HepG2 (cell line): ENCODE measurements at regions not wholly inside any gene's neighbourhood (a gene's known extent, or its start where the extent isn't known, plus 50 kb on each side); places are given as distances from the start of the nearest gene placed in this dataset.

Experiments used
- BATF2 ChIP-seq: sonication (generic); formaldehyde crosslinking; IDR thresholded peaks from 2 replicates; pipeline ENCODE4 v1.8.0; 2022; ENCODE audit warnings: mild to moderate bottlenecking, missing genetic modification reagents, moderate library complexity
- CTCF ChIP-seq: sonication (generic); formaldehyde crosslinking; IDR thresholded peaks from 2 replicates; pipeline ENCODE4 v1.5.0; 2020; ENCODE audit warnings: mild to moderate bottlenecking, missing genetic modification reagents, moderate library complexity
- E2F2 ChIP-seq: sonication (generic); formaldehyde crosslinking; IDR thresholded peaks from 2 replicates; pipeline ENCODE4 v1.4.0; 2020; ENCODE audit warnings: missing genetic modification reagents, borderline replicate concordance
- KLF11 ChIP-seq: IDR thresholded peaks from 2 replicates; pipeline ENCODE4 v1.6.1; 2016; ENCODE audit warnings: missing compliant biosample characterization
- KLF16 ChIP-seq, 2 experiments: sonication (generic) in 1 of 2; formaldehyde crosslinking in 1 of 2; IDR thresholded peaks; 2 replicates each; pipeline versions ENCODE4 v1.6.1 to v1.8.0; 2016 to 2023; ENCODE audit warnings: missing genetic modification reagents in 2 of 2, missing compliant biosample characterization in 1 of 2
- NFRKB ChIP-seq: fragments of 450-650 bp; IDR thresholded peaks from 2 replicates; pipeline ENCODE4 v1.6.1; 2017
- POGZ ChIP-seq: sonication (generic); formaldehyde crosslinking; IDR thresholded peaks from 2 replicates; pipeline ENCODE4 v1.4.0; 2020; ENCODE audit warnings: mild to moderate bottlenecking, missing genetic modification reagents
- TCF7 ChIP-seq: sonication (generic); IDR thresholded peaks from 2 replicates; pipeline ENCODE4 v1.6.1; 2016; ENCODE audit warnings: antibody characterized with exemption, low read depth
- ZFAT ChIP-seq: sonication (generic); formaldehyde crosslinking; conservative IDR thresholded peaks from 2 replicates; pipeline ENCODE4 v1.8.1; 2023; ENCODE audit warnings: missing genetic modification reagents, inconsistent platforms
- ZFP1 ChIP-seq: IDR thresholded peaks from 2 replicates; pipeline ENCODE4 v1.6.1; 2016
- TF ChIP-seq, protein P1 (sequence below): sonication (generic); formaldehyde crosslinking; IDR thresholded peaks from 2 replicates; pipeline ENCODE4 v1.4.0; 2020; ENCODE audit warnings: low read depth, mild to moderate bottlenecking, missing genetic modification reagents
- TF ChIP-seq, protein P2 (sequence below): sonication (generic); formaldehyde crosslinking; IDR thresholded peaks from 2 replicates; pipeline ENCODE4 v1.4.0; 2020; ENCODE audit warnings: mild to moderate bottlenecking, missing genetic modification reagents

- no peak for TF ChIP-seq ZFP1 (CRISPR knock-in tag)
- no peak for TF ChIP-seq POGZ (CRISPR knock-in tag)
- TF ChIP-seq, protein P1, sequence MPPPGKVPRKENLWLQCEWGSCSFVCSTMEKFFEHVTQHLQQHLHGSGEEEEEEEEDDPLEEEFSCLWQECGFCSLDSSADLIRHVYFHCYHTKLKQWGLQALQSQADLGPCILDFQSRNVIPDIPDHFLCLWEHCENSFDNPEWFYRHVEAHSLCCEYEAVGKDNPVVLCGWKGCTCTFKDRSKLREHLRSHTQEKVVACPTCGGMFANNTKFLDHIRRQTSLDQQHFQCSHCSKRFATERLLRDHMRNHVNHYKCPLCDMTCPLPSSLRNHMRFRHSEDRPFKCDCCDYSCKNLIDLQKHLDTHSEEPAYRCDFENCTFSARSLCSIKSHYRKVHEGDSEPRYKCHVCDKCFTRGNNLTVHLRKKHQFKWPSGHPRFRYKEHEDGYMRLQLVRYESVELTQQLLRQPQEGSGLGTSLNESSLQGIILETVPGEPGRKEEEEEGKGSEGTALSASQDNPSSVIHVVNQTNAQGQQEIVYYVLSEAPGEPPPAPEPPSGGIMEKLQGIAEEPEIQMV (CRISPR knock-in tag): no peak
- TF ChIP-seq CTCF (CRISPR knock-in tag): no peak
- no peak for TF ChIP-seq TCF7
- TF ChIP-seq NFRKB: no peak
- TF ChIP-seq, protein P2, sequence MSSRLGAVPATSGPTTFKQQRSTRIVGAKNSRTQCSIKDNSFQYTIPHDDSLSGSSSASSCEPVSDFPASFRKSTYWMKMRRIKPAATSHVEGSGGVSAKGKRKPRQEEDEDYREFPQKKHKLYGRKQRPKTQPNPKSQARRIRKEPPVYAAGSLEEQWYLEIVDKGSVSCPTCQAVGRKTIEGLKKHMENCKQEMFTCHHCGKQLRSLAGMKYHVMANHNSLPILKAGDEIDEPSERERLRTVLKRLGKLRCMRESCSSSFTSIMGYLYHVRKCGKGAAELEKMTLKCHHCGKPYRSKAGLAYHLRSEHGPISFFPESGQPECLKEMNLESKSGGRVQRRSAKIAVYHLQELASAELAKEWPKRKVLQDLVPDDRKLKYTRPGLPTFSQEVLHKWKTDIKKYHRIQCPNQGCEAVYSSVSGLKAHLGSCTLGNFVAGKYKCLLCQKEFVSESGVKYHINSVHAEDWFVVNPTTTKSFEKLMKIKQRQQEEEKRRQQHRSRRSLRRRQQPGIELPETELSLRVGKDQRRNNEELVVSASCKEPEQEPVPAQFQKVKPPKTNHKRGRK (CRISPR knock-in tag): no peak
- no peak for TF ChIP-seq BATF2 (CRISPR knock-in tag)
- no peak for TF ChIP-seq ZFAT (CRISPR knock-in tag)
- no peak for TF ChIP-seq KLF11 (CRISPR knock-in tag)
- TF ChIP-seq KLF16 (CRISPR knock-in tag; IDR thresholded peaks at IDR 0.05): no peak
- TF ChIP-seq E2F2 (CRISPR knock-in tag): no peak
These were observed 196.3 kb upstream of the PLSCR5 start for GRCh38 chr3:146801492-146801891.
